Activated CD4-positive, alpha-beta T cell treated with anti-CD3 and anti-CD28 coated beads, Interleukin-2, amount 50 U/mL, for 1 hour (primary cell): ENCODE measurements at regions not wholly inside any gene's neighbourhood (a gene's known extent, or its start where the extent isn't known, plus 50 kb on each side); places are given as distances from the start of the nearest gene placed in this dataset.
"Not testable (repeated sequence)": the region's sequence is repeated elsewhere in the genome, so short reads cannot be mapped to it uniquely, and the experiment has no call there.

ENCODE experiments used
- DNase-seq: peaks from one replicate; pipeline ENCODE4 v3.0.0-alpha.2; 2020

DNA sequence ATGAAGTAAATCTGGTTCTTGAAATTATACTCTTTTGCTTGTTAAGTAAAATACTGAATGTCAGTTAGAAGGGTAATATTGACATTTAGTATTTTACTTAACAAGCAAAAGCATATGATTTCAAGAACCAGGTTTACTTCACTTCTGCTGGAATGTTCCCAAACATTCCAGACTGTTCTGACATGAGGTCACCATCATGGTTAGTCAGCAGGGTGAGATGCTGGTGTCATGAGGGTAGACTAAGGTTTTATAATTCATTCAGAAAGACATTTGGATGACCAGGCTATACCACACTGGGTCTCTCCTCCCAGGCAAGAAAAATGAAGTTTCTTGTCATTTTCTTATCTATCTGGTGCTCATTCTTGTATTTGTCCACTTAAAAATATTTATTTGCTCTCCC is 414.4 kb upstream of the MMS22L start:
- no peak for DNase-seq

DNA sequence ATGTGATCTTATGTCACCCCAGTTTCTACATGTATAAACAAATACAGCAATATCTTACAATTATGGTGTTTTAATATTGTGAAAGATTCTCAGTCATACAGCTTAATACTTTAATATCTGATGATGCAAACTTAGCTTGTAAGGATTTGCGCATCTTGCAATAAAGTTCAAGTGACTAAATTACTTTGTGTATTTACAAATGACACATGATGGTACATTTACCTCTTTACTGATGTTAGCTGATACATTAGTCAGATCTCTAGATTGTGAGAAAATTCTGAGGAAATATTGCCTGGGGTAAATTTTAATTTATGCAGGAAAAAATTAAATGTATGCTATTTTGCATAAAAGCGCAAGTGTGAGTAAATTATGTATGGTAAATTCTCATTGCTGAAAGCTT is 418.8 kb upstream of the MMS22L start:
- no peak for DNase-seq

DNA sequence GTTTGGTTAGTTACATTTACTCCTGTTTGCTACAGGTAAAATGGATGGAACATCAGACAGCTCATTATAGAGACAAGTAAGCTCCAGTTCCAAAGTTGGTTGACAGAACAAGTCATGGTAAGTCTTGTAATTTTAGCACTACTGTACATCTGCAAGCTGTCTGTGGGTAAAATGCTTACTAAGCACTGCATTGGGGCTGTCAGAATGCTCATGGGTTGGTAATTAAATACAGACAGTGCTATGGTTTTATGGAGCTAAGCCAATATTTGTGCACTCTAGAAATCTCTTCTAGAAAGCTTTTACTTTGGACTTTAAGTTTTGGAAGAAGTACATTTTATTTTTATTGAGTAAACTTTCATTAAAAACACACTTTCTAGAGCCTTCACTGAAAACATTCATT is 419.2 kb upstream of the MMS22L start:
- DNase-seq, result no peak

DNA sequence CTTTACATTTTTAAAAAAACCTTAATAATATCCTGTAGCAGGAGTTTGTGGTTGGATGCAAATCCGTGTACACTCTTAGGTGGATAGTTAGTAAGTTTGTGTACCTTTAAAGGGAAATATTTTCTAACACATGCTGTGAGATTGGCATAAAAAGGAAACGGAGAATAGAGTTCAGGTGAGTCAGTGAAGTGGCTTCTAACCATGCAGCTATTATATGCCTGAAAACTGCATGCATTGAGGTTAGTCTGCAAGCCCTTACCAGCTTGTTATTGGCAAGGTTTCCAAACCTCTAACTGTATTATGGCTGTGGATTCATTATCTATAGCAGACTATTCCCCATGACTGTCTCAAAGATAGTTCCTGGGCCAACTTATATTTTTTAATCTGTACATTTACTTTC is 420.6 kb upstream of the MMS22L start:
- no peak for DNase-seq

DNA sequence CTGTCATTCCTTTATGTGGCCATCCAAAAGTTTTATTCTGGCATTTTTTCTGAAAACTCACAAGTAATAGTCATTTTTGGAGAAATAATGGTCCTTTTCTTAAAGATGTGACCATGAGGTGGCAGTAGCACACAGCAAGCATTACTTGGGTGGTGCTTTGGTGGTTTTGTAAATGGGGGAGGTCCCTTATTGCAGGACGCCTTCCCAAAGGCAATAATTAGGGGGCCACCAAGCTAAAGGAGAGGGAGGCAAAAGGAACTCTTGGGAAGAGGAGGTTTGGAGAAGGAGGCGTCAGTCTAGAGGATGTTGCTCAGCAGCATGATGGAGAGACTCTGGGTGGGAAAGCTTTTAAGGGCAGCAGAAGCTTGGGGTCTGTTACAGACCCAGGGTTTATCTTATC is 422.6 kb upstream of the MMS22L start:
- no peak for DNase-seq

DNA sequence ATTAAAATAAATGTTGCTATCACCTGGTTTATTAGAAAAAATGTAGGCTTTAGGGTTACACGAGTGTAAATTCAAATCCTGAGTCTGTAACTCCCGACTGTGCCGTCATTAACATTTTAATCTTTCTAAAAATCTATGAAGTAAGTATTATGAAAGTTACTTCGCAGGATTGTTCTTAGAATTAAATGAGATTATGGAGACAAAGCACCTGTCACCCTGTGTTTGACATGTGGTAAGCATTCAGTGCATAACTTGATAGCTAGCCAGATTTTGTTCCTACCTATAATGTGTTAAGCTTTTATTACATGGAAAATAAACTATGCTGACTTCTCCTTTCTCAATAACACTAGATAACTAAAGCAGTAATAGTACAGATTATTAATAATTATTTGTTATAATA is 429.7 kb upstream of the MMS22L start:
- no peak for DNase-seq

DNA sequence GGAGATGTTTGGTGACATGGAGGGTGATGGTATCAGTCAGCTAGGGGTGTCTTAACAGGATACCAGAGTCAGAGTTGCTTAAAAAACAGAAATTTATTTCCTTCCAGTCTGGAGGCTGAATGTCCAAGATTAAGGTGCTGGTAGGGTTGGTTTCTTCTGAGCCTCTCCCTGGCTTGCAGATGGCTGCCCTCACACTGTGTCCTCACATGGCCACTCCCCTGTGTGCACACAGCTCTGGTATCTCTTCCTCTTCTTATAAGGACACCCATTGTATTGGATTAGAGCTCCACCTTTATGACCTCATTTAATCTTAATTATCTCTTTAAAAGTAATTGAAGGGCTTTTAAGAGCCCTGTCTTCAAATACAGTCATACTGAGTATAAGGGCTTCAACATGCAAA is 431.8 kb upstream of the MMS22L start:
- DNase-seq, result no peak

DNA sequence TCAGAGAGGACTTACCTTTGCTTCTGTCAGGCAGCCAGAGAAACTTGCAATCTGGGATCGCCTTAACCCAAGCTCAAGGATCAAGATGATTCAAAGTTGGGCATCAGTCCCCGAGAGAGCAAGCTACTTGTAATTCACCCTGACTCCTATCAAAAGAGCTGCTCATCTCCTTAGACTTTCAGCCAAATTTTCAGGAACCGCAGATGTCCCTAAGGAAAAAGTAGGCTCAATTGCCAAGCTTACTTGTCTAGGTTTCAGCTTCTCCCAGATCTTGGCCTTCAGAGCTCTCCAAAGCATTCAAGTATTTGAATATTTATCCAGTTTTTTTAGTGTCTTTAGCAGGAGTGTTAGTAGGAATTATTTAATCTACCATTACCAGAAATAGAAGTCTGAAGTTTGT is 434.1 kb upstream of the MMS22L start:
- no peak for DNase-seq

DNA sequence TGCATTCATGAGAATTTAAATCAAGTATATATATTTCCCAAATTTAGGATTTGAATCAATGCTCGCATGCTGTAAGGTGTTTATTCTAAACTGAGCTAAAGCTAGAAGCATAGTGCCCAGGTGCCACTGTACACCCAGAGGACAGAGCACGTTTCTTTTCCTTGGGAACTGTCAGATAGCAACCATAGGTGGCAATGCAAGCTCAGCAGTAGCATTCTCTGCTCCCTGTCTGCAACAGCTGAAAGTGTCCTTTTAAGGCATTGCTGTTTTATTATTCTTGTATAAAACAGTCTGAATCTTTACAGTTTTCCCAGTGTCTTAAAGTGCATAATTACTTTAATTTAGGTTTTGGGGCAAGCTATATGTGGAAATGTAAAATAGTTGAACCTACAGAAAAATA is 443.4 kb upstream of the MMS22L start:
- no peak for DNase-seq

DNA sequence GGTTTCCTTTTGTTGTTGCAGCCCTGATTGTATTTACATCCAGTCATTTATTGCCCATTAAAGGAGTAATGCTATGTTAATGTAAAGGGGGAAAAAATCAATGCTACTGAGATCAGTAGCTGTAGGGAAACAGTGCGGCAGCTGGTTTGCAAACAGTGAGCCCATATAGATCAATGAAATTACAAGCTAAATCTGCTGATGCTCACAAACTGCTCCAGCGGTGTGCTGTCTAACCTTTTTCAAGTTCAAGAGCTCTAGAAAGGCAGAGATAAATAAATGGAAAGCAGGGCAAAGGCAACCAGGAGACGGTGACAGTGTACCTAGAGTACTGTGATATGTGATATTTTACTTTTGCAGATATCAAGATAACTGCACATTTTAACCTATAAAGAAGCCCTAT is 449.0 kb upstream of the MMS22L start:
- DNase-seq, result no peak

DNA sequence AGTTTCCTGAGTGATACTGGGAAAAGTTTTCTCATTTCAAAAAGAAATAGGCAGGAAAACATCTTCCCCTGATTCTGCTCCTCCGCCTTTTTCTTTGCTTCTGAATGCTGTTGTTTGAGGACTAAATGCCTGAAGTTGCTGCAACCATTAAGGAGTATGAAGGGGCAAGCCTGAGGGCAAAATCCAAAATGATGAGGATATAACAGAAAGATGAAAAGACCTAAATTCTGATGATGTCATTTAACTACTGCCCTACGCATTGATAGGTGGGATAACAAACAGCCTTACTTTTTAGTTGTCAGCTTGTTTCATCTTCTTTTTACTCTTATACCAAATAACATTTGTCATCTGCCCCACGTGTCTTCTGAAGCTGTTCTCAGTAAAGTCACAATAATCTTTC is 474.6 kb upstream of the MMS22L start:
- DNase-seq, result no peak

DNA sequence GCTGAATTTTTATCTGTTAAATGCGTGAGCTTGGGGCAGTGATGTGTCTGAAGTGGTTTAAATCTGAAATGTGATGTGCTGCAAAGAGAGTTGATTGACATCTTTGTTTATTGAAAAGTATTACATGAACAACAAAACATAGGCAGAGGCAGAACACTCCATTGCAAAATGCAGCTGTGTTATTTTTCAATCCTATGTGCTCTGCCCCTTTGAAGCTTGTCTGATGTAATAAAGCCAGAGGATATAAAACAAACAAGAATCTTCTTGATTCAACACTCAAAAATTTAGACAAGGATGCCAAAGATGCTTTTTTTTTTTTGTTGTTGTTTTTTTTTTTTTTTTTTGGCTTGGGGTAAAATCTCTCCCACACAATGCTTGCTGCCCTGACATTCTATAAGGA is 482.4 kb upstream of the MMS22L start:
- no peak for DNase-seq

DNA sequence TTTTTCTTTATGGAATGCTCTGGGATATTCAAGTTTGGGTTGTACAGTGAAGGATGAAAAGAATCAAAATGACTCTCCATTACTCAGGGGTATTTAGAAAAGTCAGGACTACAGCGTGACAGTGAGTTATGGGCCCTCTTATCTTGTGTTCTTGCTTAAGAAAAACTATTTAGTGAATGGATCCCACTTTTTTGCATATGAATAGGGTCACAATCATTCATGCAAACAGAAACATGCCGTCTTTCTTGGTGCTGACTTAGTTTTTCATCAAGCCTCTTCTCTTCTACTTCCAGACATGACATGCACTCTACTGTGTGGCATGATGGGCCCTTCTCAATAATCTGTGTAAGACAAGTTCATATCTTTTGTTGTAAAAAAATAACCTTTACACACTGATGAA is 488.4 kb upstream of the MMS22L start:
- DNase-seq, result no peak

DNA sequence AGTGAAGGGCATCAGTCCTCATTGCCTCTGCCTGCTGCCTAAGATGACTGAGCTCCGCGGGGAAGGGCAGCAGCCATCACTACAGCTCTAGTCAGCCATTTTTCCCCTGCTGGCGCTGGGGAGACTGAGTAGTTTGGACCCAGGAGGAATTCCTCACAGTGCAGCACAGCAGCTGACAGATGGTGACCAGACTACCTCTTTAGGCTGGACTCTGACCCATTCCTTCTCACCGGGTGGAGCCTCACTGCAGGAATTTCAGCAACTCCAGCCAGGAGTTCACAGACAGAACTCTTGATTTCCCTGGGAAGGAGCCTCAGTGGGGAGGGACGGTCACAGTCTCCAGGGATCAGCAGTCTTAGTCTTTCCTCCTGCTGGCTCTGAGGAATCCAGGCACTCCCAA is 492.0 kb upstream of the MMS22L start:
- DNase-seq, result no peak

DNA sequence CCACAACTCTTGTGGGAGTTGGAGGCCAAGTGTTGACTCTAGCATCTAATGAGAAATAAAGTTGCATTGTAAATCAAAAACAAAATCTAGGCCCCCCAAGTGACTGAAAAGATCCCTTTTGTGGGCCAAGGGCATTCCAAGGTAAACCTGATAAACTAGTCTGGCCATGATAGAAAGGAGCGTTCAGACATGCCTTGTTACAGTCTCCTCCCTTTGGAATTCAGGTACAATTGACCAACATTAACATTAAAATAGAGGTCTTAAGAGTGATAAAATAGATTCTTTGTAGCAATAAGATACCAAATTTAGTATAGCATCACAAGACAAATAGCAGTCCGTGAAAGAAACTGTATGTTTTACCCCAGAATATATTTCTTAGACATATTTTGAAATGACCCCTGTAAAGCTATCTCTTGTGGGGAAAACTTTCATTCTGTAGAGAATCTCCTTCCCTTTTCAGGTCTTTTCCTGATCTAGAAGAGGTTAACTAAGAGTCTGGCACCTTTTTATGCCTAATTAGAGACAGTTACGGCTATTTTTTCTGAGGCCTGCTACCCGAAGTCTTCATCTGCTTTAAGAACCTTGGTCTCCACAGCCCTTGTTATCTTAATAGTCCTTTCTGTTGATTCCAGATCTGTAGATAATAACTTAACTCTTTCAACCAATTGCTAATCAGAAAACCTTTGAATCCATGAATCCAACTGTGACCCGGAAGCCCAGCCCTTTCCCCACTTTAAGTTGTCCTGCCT is 495.4 kb upstream of the MMS22L start:
- DNase-seq, result no peak

DNA sequence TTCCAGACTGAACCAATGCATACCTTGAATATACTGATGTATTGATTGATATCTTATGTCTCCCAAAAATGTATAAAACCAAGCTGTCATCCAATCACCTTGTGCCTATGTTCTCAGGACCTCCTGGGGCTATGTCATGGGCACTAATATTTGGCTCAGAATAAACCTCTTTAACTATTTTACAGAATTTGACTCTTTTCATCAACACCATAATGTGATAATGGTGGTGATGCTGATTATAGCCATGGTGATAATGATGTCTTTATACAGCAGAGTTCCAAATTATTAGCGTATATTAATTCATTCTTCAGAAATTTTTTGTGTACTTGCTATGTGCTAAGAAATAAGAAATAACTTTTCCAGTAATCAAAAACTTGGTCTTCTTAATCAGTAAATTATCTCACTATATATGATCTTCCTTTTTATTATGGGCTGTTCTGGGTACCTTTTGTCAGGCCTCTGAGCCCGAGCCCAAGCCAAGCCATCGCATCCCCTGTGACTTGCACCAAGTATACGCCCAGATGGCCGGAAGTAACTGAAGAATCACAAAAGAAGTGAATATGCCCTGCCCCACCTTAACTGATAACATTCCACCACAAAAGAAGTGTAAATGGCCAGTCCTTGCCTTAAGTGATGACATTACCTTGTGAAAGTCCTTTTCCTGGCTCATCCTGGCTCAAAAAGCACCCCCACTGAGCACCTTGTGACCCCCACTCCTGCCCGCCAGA is 496.2 kb upstream of the MMS22L start:
- not testable (repeated sequence) for DNase-seq

DNA sequence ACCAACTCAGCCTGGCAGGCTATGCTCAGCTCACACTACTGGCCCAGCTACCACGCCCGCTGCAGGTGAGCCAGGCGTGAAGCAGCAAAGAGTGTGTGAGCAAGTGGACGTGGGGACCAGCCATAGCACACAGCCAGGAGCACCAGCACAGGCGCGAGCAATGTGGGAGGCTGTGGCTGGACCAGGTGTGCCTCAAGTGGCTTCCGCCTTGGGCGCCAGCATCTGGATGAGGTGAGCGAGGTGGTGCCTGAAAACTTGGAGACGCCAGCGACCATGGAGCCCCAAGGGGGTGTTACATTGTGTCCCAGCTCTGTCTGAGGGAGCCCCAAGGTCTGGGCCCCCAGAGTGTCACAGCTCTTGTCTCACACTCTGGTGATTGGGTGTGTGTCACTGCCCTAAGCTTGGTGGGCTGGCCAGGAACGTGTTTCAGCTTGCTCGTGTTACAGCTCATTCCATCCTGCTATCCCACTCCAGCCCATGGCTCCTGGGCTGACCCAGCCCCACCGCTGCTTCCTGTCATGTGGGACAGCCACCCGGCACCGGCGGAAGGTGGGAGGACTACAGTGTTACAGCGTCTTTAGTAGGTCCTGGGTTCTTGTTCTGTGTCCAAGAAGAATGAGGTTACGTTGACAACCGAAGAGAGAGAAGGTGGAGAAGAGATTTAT is 508.0 kb upstream of the MMS22L start:
- DNase-seq, result no peak

DNA sequence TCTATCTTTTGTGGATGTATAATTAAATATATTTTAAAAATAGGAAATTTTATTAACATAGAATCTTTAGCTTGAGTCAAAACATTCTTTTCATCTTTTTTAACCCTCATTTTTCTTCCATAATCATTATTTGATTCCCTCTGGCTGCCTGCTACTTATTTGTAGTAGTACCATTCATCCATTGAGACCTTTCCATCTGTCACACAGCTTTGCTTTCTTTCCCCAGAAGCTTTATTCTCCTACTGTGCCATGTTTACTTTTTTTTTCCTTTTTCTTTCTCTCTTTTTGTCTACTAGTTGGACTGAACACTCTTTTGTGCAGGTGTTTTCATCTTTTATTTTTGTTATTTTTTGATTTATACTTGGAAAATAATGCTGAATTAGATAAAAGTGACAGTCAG is 522.6 kb upstream of the MMS22L start:
- DNase-seq, result no peak

DNA sequence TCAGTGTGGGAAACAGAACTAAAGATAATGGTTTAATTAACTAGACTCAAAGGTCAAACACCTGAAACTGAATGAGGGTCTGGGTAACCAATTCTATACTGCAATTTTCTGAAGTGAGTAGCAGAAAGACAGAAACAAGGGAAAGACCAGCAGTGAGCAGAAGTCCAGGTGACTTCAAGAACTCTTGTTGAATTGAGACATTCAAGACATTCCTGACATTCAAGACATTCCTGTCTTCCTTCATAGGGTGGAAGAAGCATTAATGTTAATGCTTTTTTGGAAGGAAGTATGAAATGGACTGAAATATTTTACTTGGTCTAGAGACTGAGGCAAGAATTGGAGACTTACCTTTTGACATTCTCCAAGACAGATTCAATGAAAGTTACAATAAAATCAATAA is 529.9 kb upstream of the MMS22L start:
- DNase-seq, result no peak

DNA sequence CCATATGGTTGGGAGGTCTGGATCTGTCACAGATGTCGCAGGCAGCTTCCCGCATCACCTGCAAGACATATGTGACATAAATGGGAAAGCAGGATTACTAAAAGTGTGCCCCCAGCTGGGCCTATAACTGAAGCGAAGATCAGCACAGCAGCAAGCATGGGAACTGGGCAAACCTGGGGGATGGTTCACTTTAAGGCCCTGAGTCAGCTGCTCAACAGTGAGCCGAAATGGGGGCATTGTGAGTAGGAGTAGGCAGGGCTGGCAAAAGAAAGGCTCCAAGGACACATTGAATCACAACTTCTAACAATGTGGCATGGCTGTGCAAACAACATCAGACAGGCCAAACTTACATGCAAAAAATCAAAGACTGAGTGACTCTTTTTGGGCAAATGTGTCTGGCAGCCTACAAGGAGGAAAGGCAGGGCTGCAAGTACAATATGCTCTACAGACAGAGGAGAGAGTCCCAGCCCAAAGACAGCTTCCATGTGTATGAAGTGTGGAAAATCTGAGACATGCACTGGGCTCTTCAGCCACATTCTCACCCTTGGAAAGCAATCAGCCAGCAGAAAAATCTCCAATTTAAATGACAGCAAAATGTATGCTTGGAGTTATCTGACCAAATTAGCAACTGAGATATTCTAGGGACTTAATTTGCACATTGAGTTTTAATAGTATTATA is 531.0 kb upstream of the MMS22L start:
- DNase-seq, result no peak

DNA sequence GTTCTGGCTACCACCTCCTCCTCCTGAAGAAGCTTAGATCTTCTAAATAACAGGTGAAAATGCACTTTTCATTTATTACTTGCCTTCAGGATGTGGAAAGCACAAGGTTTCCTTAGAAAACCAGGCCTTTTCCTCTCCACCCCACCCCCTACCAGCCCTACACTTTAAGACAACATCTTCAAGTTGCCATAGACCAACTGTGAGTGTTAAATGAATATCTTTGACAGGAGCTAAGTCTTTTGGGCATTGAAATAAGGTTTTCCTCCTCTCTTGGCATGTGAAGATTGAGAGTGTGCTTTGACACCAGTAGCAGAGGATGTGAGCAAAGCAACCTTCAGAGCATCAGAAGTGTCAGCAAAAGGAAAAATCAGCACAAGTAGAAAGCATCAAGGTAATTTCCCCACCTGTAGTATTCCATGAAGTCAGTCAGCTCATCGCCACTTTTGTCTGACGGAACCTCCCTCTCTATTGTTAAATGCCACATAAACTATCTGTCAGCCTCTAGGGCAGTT is 532.3 kb upstream of the MMS22L start:
- no peak for DNase-seq

DNA sequence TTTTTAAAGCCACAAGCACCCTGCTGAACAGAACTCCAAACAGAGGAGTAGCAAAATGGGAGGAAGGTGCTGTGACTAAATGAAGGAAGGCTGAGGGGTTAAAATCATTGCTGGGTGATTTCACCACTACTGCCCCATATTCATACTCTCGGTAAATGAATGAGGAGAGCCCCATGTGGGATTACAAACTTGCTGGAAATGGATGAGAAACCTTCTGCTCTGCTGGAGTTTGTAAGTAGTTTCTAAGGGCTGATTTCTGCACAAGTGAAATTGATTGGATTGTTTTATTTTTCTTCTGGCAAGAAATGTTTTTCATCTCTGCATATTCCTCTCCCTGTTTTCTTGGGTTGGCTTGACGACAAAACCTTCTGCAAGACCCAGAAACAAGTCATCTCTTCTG is 533.5 kb upstream of the MMS22L start:
- no peak for DNase-seq

DNA sequence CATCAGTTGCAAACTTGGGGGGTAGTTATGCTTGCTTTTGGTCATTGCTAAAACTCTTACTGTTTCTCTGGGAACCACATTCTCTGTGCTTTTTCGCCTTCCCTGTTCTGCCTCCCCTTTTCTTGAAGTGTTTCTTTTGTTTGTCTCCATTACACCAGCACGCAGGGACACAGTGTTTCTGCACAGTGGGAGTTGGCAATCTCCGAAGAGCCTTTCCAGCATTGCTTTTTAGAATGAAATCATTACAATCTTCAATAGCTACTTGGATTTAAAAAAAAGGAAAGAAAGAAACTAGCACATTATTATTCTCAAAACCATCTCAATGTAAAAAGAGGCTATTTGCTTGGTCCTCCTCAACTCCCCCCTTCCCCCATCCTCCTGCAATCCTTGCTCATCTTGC is 536.7 kb upstream of the MMS22L start:
- no peak for DNase-seq

DNA sequence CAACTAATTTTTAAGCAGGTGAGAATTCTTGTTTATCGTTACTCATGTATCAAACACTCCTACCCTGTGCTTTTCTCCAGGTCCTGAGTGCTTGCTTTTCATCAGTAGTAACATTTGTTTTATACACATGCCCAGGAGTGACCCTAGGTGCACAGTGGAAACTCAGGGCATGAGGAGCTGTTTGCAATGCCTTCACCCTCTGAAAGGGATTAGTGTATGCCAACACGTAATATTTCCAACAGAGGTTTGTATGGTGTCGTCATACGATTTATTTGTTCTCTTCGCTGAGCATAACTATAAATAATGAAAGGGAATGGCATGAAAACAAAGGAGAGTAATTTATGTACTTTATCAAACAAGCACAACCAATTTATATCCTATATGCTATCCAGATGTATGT is 537.4 kb upstream of the MMS22L start:
- DNase-seq, result no peak
